SK-N-SH (cell line): ENCODE measurements at regions not wholly inside any gene's neighbourhood (a gene's known extent, or its start where the extent isn't known, plus 50 kb on each side); places are given as distances from the start of the nearest gene placed in this dataset.

Experiments used
- FOXM1 ChIP-seq: IDR thresholded peaks from 2 replicates; pipeline ENCODE4 v1.4.0; 2012; ENCODE audit warnings: low read depth, mild to moderate bottlenecking
- TF ChIP-seq, protein P1 (sequence below): fragments of 200-600 bp; sonication (generic); IDR thresholded peaks from 2 replicates; pipeline ENCODE4 v1.6.1; 2017; ENCODE audit warnings: antibody characterized with exemption, mild to moderate bottlenecking, moderate library complexity
- TF ChIP-seq, protein P2 (sequence below): IDR thresholded peaks from 2 replicates; pipeline ENCODE4 v1.4.0; 2012; ENCODE audit warnings: low read depth, borderline replicate concordance

DNA sequence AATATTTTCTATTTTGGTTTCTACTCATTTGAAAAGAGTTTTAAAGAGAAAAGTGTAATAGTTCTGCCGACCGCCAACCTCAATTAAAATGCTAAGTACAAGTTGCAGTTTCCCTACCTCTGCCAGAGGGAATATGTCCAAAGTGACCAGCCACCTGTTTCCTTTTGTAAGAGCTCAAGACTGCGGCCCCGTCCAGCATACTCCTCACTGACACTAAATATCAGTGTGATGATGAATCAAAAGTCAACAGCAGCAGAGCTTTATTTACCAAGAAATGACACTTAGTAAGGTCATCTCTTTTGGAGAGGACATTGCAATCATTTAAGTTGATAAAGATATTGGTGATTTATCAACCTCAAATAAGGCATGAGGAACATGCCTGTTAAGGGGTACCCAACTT lies 57.4 kb upstream of the NRIP1 start:
- TF ChIP-seq FOXM1: no peak
- TF ChIP-seq, protein P1, sequence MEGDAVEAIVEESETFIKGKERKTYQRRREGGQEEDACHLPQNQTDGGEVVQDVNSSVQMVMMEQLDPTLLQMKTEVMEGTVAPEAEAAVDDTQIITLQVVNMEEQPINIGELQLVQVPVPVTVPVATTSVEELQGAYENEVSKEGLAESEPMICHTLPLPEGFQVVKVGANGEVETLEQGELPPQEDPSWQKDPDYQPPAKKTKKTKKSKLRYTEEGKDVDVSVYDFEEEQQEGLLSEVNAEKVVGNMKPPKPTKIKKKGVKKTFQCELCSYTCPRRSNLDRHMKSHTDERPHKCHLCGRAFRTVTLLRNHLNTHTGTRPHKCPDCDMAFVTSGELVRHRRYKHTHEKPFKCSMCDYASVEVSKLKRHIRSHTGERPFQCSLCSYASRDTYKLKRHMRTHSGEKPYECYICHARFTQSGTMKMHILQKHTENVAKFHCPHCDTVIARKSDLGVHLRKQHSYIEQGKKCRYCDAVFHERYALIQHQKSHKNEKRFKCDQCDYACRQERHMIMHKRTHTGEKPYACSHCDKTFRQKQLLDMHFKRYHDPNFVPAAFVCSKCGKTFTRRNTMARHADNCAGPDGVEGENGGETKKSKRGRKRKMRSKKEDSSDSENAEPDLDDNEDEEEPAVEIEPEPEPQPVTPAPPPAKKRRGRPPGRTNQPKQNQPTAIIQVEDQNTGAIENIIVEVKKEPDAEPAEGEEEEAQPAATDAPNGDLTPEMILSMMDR: no peak
- TF ChIP-seq, protein P2, sequence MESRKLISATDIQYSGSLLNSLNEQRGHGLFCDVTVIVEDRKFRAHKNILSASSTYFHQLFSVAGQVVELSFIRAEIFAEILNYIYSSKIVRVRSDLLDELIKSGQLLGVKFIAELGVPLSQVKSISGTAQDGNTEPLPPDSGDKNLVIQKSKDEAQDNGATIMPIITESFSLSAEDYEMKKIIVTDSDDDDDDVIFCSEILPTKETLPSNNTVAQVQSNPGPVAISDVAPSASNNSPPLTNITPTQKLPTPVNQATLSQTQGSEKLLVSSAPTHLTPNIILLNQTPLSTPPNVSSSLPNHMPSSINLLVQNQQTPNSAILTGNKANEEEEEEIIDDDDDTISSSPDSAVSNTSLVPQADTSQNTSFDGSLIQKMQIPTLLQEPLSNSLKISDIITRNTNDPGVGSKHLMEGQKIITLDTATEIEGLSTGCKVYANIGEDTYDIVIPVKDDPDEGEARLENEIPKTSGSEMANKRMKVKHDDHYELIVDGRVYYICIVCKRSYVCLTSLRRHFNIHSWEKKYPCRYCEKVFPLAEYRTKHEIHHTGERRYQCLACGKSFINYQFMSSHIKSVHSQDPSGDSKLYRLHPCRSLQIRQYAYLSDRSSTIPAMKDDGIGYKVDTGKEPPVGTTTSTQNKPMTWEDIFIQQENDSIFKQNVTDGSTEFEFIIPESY: no peak
